SU-DHL-6 (cell line): ENCODE measurements at regions not wholly inside any gene's neighbourhood (a gene's known extent, or its start where the extent isn't known, plus 50 kb on each side); places are given as distances from the start of the nearest gene placed in this dataset.

ENCODE experiments used
- CTCF ChIP-seq: fragments of 200-600 bp; sonication (generic); IDR thresholded peaks from one replicate; pipeline ENCODE4 v1.5.1; 2017; ENCODE audit warnings: antibody characterized with exemption, mild to moderate bottlenecking, low read length, moderate library complexity; ENCODE audit not compliant: insufficient read depth, poor library complexity, severe bottlenecking
- EZH2phosphoT487 ChIP-seq: fragments of 200-600 bp; sonication (generic), shearing (Covaris generic); conservative IDR thresholded peaks from 2 replicates; pipeline ENCODE4 v1.6.1; 2018; ENCODE audit warnings: mild to moderate bottlenecking, antibody characterized with exemption, low read length, moderate library complexity, mixed read lengths

GRCh38 chr3:188097791-188098190 is 56.2 kb upstream of the LPP start:
- TF ChIP-seq EZH2phosphoT487 (no peak), CTCF (no peak)
